Mesothelial cell of epicardium (in vitro differentiated cells): ENCODE measurements at regions not wholly inside any gene's neighbourhood (a gene's known extent, or its start where the extent isn't known, plus 50 kb on each side); places are given as distances from the start of the nearest gene placed in this dataset.

Experiments
- DNase-seq, 2 experiments: peaks; one replicate each; pipeline ENCODE4 v3.0.0; 2021; ENCODE audit warnings: low spot score in 2 of 2; ENCODE audit not compliant: unreplicated experiment in 2 of 2
- H3K27ac Mint-ChIP-seq: 2 replicates; pipeline ENCODE4 v1.8.0; 2021; ENCODE audit warnings: mixed read lengths
- H3K27me3 Mint-ChIP-seq: 2 replicates; pipeline ENCODE4 v1.8.0; 2021; ENCODE audit warnings: low read depth, mixed read lengths
- H3K36me3 Mint-ChIP-seq: 2 replicates; pipeline ENCODE4 v1.8.0; 2021; ENCODE audit warnings: mixed read lengths
- H3K4me1 Mint-ChIP-seq: 2 replicates; pipeline ENCODE4 v1.8.0; 2021; ENCODE audit warnings: mixed read lengths
- H3K4me3 Mint-ChIP-seq: 2 replicates; pipeline ENCODE4 v1.8.0; 2021; ENCODE audit warnings: mild to moderate bottlenecking, moderate library complexity, mixed read lengths
- H3K9me3 Mint-ChIP-seq: 2 replicates; pipeline ENCODE4 v1.8.0; 2021; ENCODE audit warnings: mixed read lengths
- TF ChIP-seq, protein P1 (sequence below): fragments of 200-600 bp; sonication (generic); IDR thresholded peaks from one replicate; pipeline ENCODE4 v1.5.0; 2021; ENCODE audit warnings: antibody characterized with exemption; ENCODE audit not compliant: unreplicated experiment

GRCh38 chr6:41420186-41420585 is 84.8 kb downstream of the NCR2 start:
- no peak for DNase-seq
- peaks cover 39% of the 10 kb centered on the region for H3K27me3 Mint-ChIP-seq
- no peak overlapping the region for H3K4me3 Mint-ChIP-seq
- peaks cover 55% of the 10 kb centered on the region for H3K4me1 Mint-ChIP-seq
- no peaks in the 10 kb centered on the region for H3K9me3 Mint-ChIP-seq
- TF ChIP-seq, protein P1, sequence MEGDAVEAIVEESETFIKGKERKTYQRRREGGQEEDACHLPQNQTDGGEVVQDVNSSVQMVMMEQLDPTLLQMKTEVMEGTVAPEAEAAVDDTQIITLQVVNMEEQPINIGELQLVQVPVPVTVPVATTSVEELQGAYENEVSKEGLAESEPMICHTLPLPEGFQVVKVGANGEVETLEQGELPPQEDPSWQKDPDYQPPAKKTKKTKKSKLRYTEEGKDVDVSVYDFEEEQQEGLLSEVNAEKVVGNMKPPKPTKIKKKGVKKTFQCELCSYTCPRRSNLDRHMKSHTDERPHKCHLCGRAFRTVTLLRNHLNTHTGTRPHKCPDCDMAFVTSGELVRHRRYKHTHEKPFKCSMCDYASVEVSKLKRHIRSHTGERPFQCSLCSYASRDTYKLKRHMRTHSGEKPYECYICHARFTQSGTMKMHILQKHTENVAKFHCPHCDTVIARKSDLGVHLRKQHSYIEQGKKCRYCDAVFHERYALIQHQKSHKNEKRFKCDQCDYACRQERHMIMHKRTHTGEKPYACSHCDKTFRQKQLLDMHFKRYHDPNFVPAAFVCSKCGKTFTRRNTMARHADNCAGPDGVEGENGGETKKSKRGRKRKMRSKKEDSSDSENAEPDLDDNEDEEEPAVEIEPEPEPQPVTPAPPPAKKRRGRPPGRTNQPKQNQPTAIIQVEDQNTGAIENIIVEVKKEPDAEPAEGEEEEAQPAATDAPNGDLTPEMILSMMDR = no peak
- no peaks in the 10 kb centered on the region for H3K36me3 Mint-ChIP-seq
- no peak overlapping the region for H3K27ac Mint-ChIP-seq

DNA sequence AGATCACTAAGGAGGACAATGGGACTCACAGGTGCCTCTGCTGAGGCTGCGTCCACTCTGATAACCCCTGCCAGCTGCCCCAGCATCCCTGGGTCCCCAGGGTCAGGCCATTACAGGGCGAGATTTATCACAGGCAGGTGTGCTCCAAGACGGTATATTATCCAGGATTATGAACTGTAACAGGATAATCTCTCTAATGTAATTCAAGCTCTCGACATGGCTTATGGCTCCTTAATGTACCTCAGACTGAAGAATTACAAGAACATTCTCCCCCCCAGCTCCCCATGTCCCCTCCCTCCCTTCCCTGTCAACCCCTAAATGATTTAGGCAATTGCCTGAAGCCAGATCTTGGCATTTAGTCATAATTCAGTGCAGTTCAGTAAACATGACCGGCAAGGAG is 86.8 kb downstream of the NCR2 start:
- Mint-ChIP-seq H3K27ac (peak overlapping the region; percentile 62), H3K4me3 (no peak overlapping the region), H3K36me3 (no peaks in the 10 kb centered on the region), H3K9me3 (no peaks in the 10 kb centered on the region), H3K4me1 (peaks cover 38% of the 10 kb centered on the region), H3K27me3 (peaks cover 19% of the 10 kb centered on the region)
- TF ChIP-seq, protein P1 = no peak
- DNase-seq = no peak

DNA sequence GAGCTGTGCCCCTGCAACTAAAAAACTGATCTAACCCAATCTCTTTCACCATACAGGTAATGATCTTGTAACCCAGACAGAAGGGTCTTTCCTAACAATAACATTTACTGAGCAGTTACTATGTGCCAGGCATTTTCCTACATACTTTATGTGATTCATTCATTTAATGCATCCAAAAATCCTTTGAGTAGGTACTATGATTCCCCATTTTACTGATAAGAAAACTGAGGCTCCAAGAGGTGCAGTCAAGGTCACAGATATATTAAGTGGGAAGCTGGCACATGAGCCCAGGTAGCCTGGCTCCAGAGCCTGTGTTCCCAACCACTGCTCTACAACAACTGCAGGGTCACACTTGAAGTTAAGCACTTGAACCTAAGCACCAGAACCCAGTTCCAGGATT is 87.6 kb downstream of the NCR2 start:
- peaks cover 11% of the 10 kb centered on the region for H3K27me3 Mint-ChIP-seq

DNA sequence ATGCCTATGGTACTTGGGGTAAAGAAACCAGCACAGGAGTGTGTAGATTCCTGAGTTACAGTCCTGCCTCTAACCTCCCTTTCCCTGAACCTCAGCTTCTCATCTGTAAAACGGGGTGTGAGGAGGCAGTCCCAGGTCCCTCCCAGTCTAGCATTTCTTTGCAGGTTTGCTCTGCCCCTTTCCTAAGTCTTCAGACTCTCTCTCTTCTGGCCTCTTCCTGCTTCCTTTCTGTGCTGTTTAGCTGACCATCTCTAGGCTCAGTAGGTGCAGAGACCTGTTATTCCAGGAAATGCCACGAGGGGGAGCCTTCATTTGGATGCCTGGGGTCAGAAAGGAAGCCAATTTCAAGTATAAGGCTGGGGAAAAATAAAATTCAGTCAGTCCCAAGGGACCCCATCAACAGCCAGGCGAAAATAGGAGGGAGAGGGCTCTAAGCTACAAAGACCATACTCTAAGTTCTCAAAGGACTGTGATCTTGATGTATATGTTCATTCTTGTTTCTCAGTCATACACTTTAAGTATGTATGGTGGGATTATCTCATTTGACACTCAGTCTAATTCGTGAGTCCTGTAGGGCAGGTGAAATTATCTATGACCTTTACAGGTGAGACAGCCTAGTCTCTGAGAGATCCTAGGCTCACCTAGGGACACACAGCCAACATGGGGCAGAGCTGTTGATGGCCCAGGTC is 89.1 kb downstream of the NCR2 start:
- Mint-ChIP-seq H3K27me3 (peaks cover 8% of the 10 kb centered on the region), H3K27ac (no peak overlapping the region), H3K4me1 (peaks cover 42% of the 10 kb centered on the region), H3K9me3 (no peaks in the 10 kb centered on the region), H3K36me3 (no peaks in the 10 kb centered on the region), H3K4me3 (no peak overlapping the region)
- peak; percentile 60 to 92 for DNase-seq
- TF ChIP-seq, protein P1 = peak; percentile 87

More for the DNA sequence above, 87.6 kb downstream of the NCR2 start:
- DNase-seq = no peak
- TF ChIP-seq, protein P1 = no peak
- Mint-ChIP-seq H3K9me3 (no peaks in the 10 kb centered on the region), H3K4me1 (peaks cover 33% of the 10 kb centered on the region), H3K4me3 (no peak overlapping the region), H3K36me3 (no peaks in the 10 kb centered on the region), H3K27ac (no peak overlapping the region)

DNA sequence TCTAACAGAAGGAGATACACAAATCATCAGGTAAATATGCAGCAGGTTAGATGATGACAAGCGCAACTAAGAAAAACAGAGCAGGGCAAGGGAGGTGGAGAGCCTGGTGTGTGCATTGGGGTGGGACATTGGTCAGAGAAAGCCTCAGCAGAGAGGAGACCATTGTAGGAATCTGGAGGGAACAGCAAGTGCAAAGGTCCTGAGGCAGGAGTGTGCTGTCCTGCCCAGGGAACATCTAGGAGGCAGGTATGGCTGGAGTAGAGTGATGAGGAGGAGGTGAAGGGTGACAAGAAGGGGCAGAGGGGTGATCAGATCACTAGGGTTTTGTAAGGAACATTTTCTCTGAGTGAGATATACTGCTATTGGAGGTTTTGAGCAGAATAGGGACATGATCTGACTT is 90.1 kb downstream of the NCR2 start:
- Mint-ChIP-seq H3K27me3 (peaks cover 16% of the 10 kb centered on the region), H3K9me3 (no peaks in the 10 kb centered on the region), H3K4me3 (no peak overlapping the region), H3K4me1 (peaks cover 43% of the 10 kb centered on the region), H3K27ac (no peak overlapping the region), H3K36me3 (no peaks in the 10 kb centered on the region)
- TF ChIP-seq, protein P1 = no peak
- no peak for DNase-seq

- Mint-ChIP-seq H3K4me3 (no peak overlapping the region), H3K36me3 (no peaks in the 10 kb centered on the region), H3K27ac (no peak overlapping the region), H3K27me3 (peaks cover 11% of the 10 kb centered on the region), H3K9me3 (no peaks in the 10 kb centered on the region), H3K4me1 (peaks cover 38% of the 10 kb centered on the region)
- DNase-seq = no peak
- TF ChIP-seq, protein P1 = no peak
Observed at GRCh38 chr6:41426438-41426851, 91.0 kb downstream of the NCR2 start.
